GM12878 (cell line): ENCODE measurements at regions not wholly inside any gene's neighbourhood (a gene's known extent, or its start where the extent isn't known, plus 50 kb on each side); places are given as distances from the start of the nearest gene placed in this dataset.

ENCODE experiments used
- ATAC-seq: fragments of 200-7000 bp; cut with Tn5 transposase; 3 replicates; pipeline ENCODE4 v1.9.1; 2020; ENCODE audit warnings: mild to moderate bottlenecking, moderate library complexity
- BruUV-seq: library from RNA; stranded (reverse); fragments of 400-500 nt; replicated peaks from 2 replicates; lab custom pipeline; 2021; lab: Mats Ljungman, UMichigan
- CTCF ChIA-PET: fragments of 300-600 bp; sonication (Branson Sonifier 250); formaldehyde crosslinking; extraction: SDS; loops from one replicate; lab custom pipeline; 2021; ENCODE audit warnings: inconsistent platforms; lab: Yijun Ruan, JAX
- POLR2A ChIA-PET: fragments of 350-600 bp; formaldehyde crosslinking; extraction: SDS; loops from one replicate; lab custom pipeline; 2021; ENCODE audit warnings: inconsistent platforms; lab: Charles Lee
- RAD21 ChIA-PET: fragments of 300-600 bp; sonication (Branson Sonifier 250); formaldehyde crosslinking; loops from one replicate; lab custom pipeline; 2023; ENCODE audit warnings: antibody characterized with exemption; ENCODE audit not compliant: unreplicated experiment; lab: Charles Lee
- SMC1A ChIA-PET: fragments of 300-600 bp; sonication (Branson Sonifier 250); formaldehyde crosslinking; loops from one replicate; lab custom pipeline; 2023; ENCODE audit not compliant: unreplicated experiment, uncharacterized antibody; lab: Charles Lee
- DNase-seq: peaks from one replicate; pipeline ENCODE4 v3.0.0-alpha.2; 2011; ENCODE audit warnings: low read depth, low spot score
- FAIRE-seq: peaks from 3 replicates; lab custom pipeline; 2011; peaks lifted over from hg19 to GRCh38; lab: Jason Lieb, UNC
- H2AFZ ChIP-seq: 2 replicates; pipeline ENCODE4 v1.6.0; 2011; ENCODE audit warnings: low read depth, low read length, control low read depth; ENCODE audit not compliant: control insufficient read depth
- H3K27ac ChIP-seq: 2 replicates; pipeline ENCODE4 v1.5.1; 2011; ENCODE audit warnings: control low read depth; ENCODE audit not compliant: control insufficient read depth, insufficient read depth
- H3K27me3 ChIP-seq, 2 experiments: replicated peaks in 1 of 2; 2 replicates each; pipeline versions ENCODE4 v1.6.0 to v1.6.1; 2011; ENCODE audit warnings: low read length in 1 of 2; ENCODE audit not compliant: control insufficient read depth in 2 of 2, insufficient read depth in 2 of 2
- H3K36me3 ChIP-seq, 2 experiments: 2 replicates each; pipeline ENCODE4 v1.5.1; 2011; ENCODE audit warnings: low read length in 1 of 2; ENCODE audit not compliant: control insufficient read depth in 2 of 2, insufficient read depth in 2 of 2
- H3K4me1 ChIP-seq: 2 replicates; pipeline ENCODE4 v1.6.1; 2011; ENCODE audit warnings: mild to moderate bottlenecking, low read length, moderate library complexity, mixed read lengths; ENCODE audit not compliant: control insufficient read depth, insufficient read depth
- H3K4me2 ChIP-seq: 2 replicates; pipeline ENCODE4 v1.6.0; 2011; ENCODE audit warnings: control low read depth; ENCODE audit not compliant: control insufficient read depth, insufficient read depth
- H3K4me3 ChIP-seq: fragments of 200-600 bp; sonication (generic); 2 replicates; pipeline ENCODE4 v1.5.1; 2016
- H3K79me2 ChIP-seq: 2 replicates; pipeline ENCODE4 v1.6.0; 2011; ENCODE audit warnings: low read length; ENCODE audit not compliant: control insufficient read depth, insufficient read depth
- H3K9ac ChIP-seq: 2 replicates; pipeline ENCODE4 v1.8.0; 2011; ENCODE audit warnings: low read length, control low read depth, mixed read lengths; ENCODE audit not compliant: control insufficient read depth, insufficient read depth
- H3K9me3 ChIP-seq: replicated peaks from 3 replicates; pipeline ENCODE4 v1.5.1; 2011; ENCODE audit warnings: mild to moderate bottlenecking, low read length; ENCODE audit not compliant: control insufficient read depth, insufficient read depth
- H4K20me1 ChIP-seq: 2 replicates; pipeline ENCODE4 v1.6.0; 2011; ENCODE audit not compliant: control insufficient read depth, insufficient read depth
- CHD2 ChIP-seq: IDR thresholded peaks from 2 replicates; pipeline ENCODE4 v1.6.1; 2011; ENCODE audit warnings: low read depth, low read length, improper control_type of control experiment, borderline replicate concordance
- CREM ChIP-seq: IDR thresholded peaks from 2 replicates; pipeline ENCODE4 v1.6.1; 2014; ENCODE audit warnings: antibody characterized with exemption, low read depth
- EP300 ChIP-seq, 2 experiments: fragments of 150-350 bp in 1 of 2; IDR thresholded peaks; 2 replicates each; pipeline ENCODE4 v1.6.1; 2011 to 2012; ENCODE audit warnings: low read depth in 2 of 2, low read length in 2 of 2, borderline replicate concordance in 1 of 2, improper control_type of control experiment in 1 of 2, inconsistent platforms in 1 of 2; ENCODE audit not compliant: control insufficient read depth in 1 of 2
- EZH2 ChIP-seq: IDR thresholded peaks from 2 replicates; pipeline ENCODE4 v1.6.1; 2012; ENCODE audit warnings: low read depth, mild to moderate bottlenecking, control low read depth, inconsistent platforms, low read length, borderline replicate concordance; ENCODE audit not compliant: control insufficient read depth
- GABPA ChIP-seq: IDR thresholded peaks from 2 replicates; pipeline ENCODE4 v1.6.1; 2014; ENCODE audit warnings: antibody characterized with exemption, low read depth, mild to moderate bottlenecking, inconsistent platforms
- JUND ChIP-seq: IDR thresholded peaks from 2 replicates; pipeline ENCODE4 v1.6.1; 2012; ENCODE audit warnings: low read depth, mild to moderate bottlenecking, low read length, improper control_type of control experiment, moderate library complexity
- MYB ChIP-seq: fragments of 150-350 bp; IDR thresholded peaks from 2 replicates; pipeline ENCODE4 v1.6.1; 2014; ENCODE audit warnings: mild to moderate bottlenecking, low read depth, low read length, borderline replicate concordance
- NFYA ChIP-seq: IDR thresholded peaks from 2 replicates; pipeline ENCODE4 v1.6.1; 2011; ENCODE audit warnings: low read depth, mild to moderate bottlenecking, low read length, improper control_type of control experiment, borderline replicate concordance
- NFYB ChIP-seq: IDR thresholded peaks from 2 replicates; pipeline ENCODE4 v1.6.1; 2011; ENCODE audit warnings: low read depth, mild to moderate bottlenecking, low read length, improper control_type of control experiment, moderate library complexity; ENCODE audit not compliant: insufficient read depth
- NRF1 ChIP-seq: conservative IDR thresholded peaks from 2 replicates; pipeline ENCODE4 v1.6.1; 2011; ENCODE audit warnings: mild to moderate bottlenecking, low read depth, low read length, improper control_type of control experiment
- PAX5 ChIP-seq: IDR thresholded peaks from 2 replicates; pipeline ENCODE4 v1.6.1; 2011; ENCODE audit warnings: low read depth, low read length, borderline replicate concordance
- POLR2AphosphoS2 ChIP-seq: IDR thresholded peaks from 2 replicates; pipeline ENCODE4 v1.6.1; 2011; ENCODE audit warnings: low read depth, mild to moderate bottlenecking, low read length, improper control_type of control experiment, moderate library complexity
- SIX5 ChIP-seq: IDR thresholded peaks from 2 replicates; pipeline ENCODE4 v1.6.1; 2011; ENCODE audit warnings: mild to moderate bottlenecking, low read depth, low read length, moderate library complexity; ENCODE audit not compliant: severe bottlenecking
- SREBF1 ChIP-seq: IDR thresholded peaks from 2 replicates; pipeline ENCODE4 v1.6.1; 2012; ENCODE audit warnings: mild to moderate bottlenecking, low read length
- SUPT20H ChIP-seq: IDR thresholded peaks from 2 replicates; pipeline ENCODE4 v1.6.1; 2011; ENCODE audit warnings: low read depth, mild to moderate bottlenecking, low read length, moderate library complexity, borderline replicate concordance; ENCODE audit not compliant: control insufficient read depth
- YY1 ChIP-seq: IDR thresholded peaks from 2 replicates; pipeline ENCODE4 v1.6.1; 2011; ENCODE audit warnings: low read depth, mild to moderate bottlenecking, low read length
- WGBS: methylation state at CpG from one replicate; pipeline ENCODE4 v1.1.6; 2016; ENCODE audit warnings: low lambda C conversion rate; ENCODE audit not compliant: insufficient replicate concordance, insufficient coverage; ENCODE audit errors: missing lambda C conversion rate; 5-methylcytosine and 5-hydroxymethylcytosine counted together
- in situ Hi-C: fragments of 300-500 bp; cut with MboI; formaldehyde crosslinking; loops from 9 replicates; pipeline ENCODE4 v1.14.3; 2018; ENCODE audit warnings: mixed read lengths
- intact Hi-C: fragments of 100-400 bp; cut with micrococcal nuclease; formaldehyde crosslinking; loops from one replicate; pipeline ENCODE4 v1.14.2; 2022; ENCODE audit not compliant: unreplicated experiment
- TF ChIP-seq, protein P1 (sequence below): fragments of 450-650 bp; IDR thresholded peaks from 2 replicates; pipeline ENCODE4 v1.6.1; 2017; ENCODE audit warnings: mild to moderate bottlenecking, moderate library complexity
- TF ChIP-seq, protein P2 (sequence below): IDR thresholded peaks from 2 replicates; pipeline ENCODE4 v1.6.1; 2012; ENCODE audit warnings: low read depth, low read length, improper control_type of control experiment

GRCh38 chr4:3651267-3651845 lies 114.8 kb upstream of the ADRA2C start:
- Histone ChIP-seq H3K79me2 (no peaks in the 10 kb centered on the region), H3K4me3 (no peak overlapping the region), H3K9ac (no peak overlapping the region), H3K4me1 (no peaks in the 10 kb centered on the region), H3K9me3 (no peaks in the 10 kb centered on the region), H2AFZ (no peak overlapping the region), H3K36me3 (no peaks in the 10 kb centered on the region), H3K27me3 (no peaks in the 10 kb centered on the region; a peak in 1 of 4 replicates), H3K27ac (no peak overlapping the region), H3K4me2 (no peak overlapping the region), H4K20me1 (no peaks in the 10 kb centered on the region)
- ChIA-PET CTCF (interaction anchor here (0.7 kb wide), 1 partner anchor 136 kb away, joined by 3 read pairs; no protein-coding TSS in a partner anchor), POLR2A (no interaction called here), SMC1A (no interaction called here), RAD21 (no interaction called here)
- no peak for DNase-seq
- intact Hi-C loops (no loop called here), in situ Hi-C loops (no loop called here)
- WGBS: 62% methylated on average over 16 of the region's 16 CpGs
- no TSS peak for BruUV-seq
- no peak for FAIRE-seq
- ATAC-seq: no peak
- TF ChIP-seq GABPA (no peak), EZH2 (no peak), NFYB (no peak), MYB (no peak), SUPT20H (no peak), NRF1 (no peak), PAX5 (no peak), POLR2AphosphoS2 (no peak), NFYA (no peak), CHD2 (no peak), JUND (no peak), CREM (no peak), YY1 (no peak), EP300 (IDR thresholded peaks at IDR 0.05; ENCODE audit: borderline replicate concordance in 1 of 2, control insufficient read depth in 1 of 2, low read depth in 2 of 2, low read length in 2 of 2) (no peak), SREBF1 (no peak), SIX5 (no peak)
- TF ChIP-seq, protein P1, sequence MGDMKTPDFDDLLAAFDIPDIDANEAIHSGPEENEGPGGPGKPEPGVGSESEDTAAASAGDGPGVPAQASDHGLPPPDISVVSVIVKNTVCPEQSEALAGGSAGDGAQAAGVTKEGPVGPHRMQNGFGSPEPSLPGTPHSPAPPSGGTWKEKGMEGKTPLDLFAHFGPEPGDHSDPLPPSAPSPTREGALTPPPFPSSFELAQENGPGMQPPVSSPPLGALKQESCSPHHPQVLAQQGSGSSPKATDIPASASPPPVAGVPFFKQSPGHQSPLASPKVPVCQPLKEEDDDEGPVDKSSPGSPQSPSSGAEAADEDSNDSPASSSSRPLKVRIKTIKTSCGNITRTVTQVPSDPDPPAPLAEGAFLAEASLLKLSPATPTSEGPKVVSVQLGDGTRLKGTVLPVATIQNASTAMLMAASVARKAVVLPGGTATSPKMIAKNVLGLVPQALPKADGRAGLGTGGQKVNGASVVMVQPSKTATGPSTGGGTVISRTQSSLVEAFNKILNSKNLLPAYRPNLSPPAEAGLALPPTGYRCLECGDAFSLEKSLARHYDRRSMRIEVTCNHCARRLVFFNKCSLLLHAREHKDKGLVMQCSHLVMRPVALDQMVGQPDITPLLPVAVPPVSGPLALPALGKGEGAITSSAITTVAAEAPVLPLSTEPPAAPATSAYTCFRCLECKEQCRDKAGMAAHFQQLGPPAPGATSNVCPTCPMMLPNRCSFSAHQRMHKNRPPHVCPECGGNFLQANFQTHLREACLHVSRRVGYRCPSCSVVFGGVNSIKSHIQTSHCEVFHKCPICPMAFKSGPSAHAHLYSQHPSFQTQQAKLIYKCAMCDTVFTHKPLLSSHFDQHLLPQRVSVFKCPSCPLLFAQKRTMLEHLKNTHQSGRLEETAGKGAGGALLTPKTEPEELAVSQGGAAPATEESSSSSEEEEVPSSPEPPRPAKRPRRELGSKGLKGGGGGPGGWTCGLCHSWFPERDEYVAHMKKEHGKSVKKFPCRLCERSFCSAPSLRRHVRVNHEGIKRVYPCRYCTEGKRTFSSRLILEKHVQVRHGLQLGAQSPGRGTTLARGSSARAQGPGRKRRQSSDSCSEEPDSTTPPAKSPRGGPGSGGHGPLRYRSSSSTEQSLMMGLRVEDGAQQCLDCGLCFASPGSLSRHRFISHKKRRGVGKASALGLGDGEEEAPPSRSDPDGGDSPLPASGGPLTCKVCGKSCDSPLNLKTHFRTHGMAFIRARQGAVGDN: no peak
- TF ChIP-seq, protein P2, sequence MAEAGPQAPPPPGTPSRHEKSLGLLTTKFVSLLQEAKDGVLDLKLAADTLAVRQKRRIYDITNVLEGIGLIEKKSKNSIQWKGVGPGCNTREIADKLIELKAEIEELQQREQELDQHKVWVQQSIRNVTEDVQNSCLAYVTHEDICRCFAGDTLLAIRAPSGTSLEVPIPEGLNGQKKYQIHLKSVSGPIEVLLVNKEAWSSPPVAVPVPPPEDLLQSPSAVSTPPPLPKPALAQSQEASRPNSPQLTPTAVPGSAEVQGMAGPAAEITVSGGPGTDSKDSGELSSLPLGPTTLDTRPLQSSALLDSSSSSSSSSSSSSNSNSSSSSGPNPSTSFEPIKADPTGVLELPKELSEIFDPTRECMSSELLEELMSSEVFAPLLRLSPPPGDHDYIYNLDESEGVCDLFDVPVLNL: no peak
